Retinal pigment epithelial cell (primary cell): ENCODE measurements at regions not wholly inside any gene's neighbourhood (a gene's known extent, or its start where the extent isn't known, plus 50 kb on each side); places are given as distances from the start of the nearest gene placed in this dataset.

Experiments used
- DNase-seq: peaks from one replicate; pipeline ENCODE4 v3.0.0-alpha.2; 2010; ENCODE audit warnings: low read depth
- H3K4me3 ChIP-seq: 2 replicates; pipeline ENCODE4 v1.5.1; 2011; ENCODE audit warnings: mild to moderate bottlenecking, low read length, control low read depth, moderate library complexity
- CTCF ChIP-seq: conservative IDR thresholded peaks from 2 replicates; pipeline ENCODE4 v1.5.1; 2011; ENCODE audit warnings: low read depth, low read length, control low read depth, inconsistent platforms

- no peak for DNase-seq
- no peak overlapping the region for H3K4me3 ChIP-seq
- no peak for TF ChIP-seq CTCF
Measured at GRCh38 chr2:224145751-224146355, 106.8 kb upstream of the SERPINE2 start.

- DNase-seq = no peak
- TF ChIP-seq CTCF = no peak
- no peak overlapping the region for H3K4me3 ChIP-seq
Measured at GRCh38 chr2:224143526-224143925, 104.4 kb upstream of the SERPINE2 start.

- TF ChIP-seq CTCF = no peak
- H3K4me3 ChIP-seq = no peak overlapping the region
- DNase-seq = no peak
Measured at GRCh38 chr2:224142397-224143312, 103.6 kb upstream of the SERPINE2 start.

GRCh38 chr2:224141304-224141703, 102.2 kb upstream of the SERPINE2 start:
- H3K4me3 ChIP-seq = no peak overlapping the region
- no peak for TF ChIP-seq CTCF
- DNase-seq = no peak

- TF ChIP-seq CTCF = no peak
- DNase-seq = no peak
- no peak overlapping the region for H3K4me3 ChIP-seq
Measured at GRCh38 chr2:224137208-224137607, 98.1 kb upstream of the SERPINE2 start.

GRCh38 chr2:224136396-224136795, 97.3 kb upstream of the SERPINE2 start:
- no peak for TF ChIP-seq CTCF
- no peak for DNase-seq
- no peak overlapping the region for H3K4me3 ChIP-seq

- no peak overlapping the region for H3K4me3 ChIP-seq
- DNase-seq = no peak
- TF ChIP-seq CTCF = no peak
Measured at GRCh38 chr2:224135881-224136280, 96.8 kb upstream of the SERPINE2 start.
